GM19397 (cell line): ENCODE measurements at regions not wholly inside any gene's neighbourhood (a gene's known extent, or its start where the extent isn't known, plus 50 kb on each side); places are given as distances from the start of the nearest gene placed in this dataset.

Experiments
- ATAC-seq: cut with Tn5 transposase; IDR thresholded peaks from one replicate; pipeline ENCODE4 v1.9.1; 2021; ENCODE audit warnings: mild to moderate bottlenecking, moderate library complexity; ENCODE audit not compliant: unreplicated experiment

GRCh38 chr7:55641273-55641691 is 69.0 kb upstream of the VOPP1 start:
- peak; percentile 86 for ATAC-seq

- ATAC-seq: no peak
These were observed 67.3 kb upstream of the VOPP1 start for GRCh38 chr7:55639640-55640039.

DNA sequence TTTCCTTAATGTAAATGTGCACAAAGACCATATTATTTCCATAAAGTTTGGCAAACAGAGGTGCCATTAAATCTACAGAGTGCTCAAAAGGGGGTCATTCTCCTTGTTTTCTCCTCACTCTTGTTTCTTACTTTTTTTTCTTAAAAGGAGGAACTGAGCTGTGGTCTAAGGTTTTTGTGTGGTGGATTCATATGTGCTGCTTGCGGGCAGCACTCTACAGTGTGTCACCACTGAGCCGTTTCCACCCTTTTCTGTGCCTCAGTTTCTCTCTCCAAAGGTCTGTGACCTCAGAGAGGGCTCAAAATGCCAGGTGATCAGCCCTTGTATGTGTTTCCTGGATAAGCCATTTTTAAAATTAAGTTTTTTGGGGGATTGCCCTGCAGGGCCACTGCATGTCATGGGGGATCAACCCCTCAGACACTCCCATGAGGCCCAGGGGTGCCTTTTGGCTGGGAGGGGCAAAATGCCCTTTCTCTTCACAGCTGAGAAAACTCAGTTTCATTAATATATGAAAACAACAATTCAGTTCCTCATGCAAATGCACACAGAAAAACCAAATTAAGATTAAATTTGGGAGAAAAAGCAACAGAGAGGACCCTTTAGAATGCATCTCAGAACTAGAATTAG is 56.9 kb upstream of the VOPP1 start:
- no peak for ATAC-seq

GRCh38 chr7:55624813-55625212 is 52.5 kb upstream of the VOPP1 start:
- ATAC-seq: no peak

GRCh38 chr7:55623617-55624016 is 51.3 kb upstream of the VOPP1 start:
- ATAC-seq: no peak

- ATAC-seq: no peak
These were observed 49.9 kb upstream of the VOPP1 start for GRCh38 chr7:55622241-55622640.
